GM18519 (cell line): ENCODE measurements at regions not wholly inside any gene's neighbourhood (a gene's known extent, or its start where the extent isn't known, plus 50 kb on each side); places are given as distances from the start of the nearest gene placed in this dataset.

ENCODE experiments used
- ATAC-seq: cut with Tn5 transposase; IDR thresholded peaks from one replicate; pipeline ENCODE4 v1.9.1; 2021; ENCODE audit warnings: mild to moderate bottlenecking, moderate library complexity; ENCODE audit not compliant: unreplicated experiment, low FRiP score

DNA sequence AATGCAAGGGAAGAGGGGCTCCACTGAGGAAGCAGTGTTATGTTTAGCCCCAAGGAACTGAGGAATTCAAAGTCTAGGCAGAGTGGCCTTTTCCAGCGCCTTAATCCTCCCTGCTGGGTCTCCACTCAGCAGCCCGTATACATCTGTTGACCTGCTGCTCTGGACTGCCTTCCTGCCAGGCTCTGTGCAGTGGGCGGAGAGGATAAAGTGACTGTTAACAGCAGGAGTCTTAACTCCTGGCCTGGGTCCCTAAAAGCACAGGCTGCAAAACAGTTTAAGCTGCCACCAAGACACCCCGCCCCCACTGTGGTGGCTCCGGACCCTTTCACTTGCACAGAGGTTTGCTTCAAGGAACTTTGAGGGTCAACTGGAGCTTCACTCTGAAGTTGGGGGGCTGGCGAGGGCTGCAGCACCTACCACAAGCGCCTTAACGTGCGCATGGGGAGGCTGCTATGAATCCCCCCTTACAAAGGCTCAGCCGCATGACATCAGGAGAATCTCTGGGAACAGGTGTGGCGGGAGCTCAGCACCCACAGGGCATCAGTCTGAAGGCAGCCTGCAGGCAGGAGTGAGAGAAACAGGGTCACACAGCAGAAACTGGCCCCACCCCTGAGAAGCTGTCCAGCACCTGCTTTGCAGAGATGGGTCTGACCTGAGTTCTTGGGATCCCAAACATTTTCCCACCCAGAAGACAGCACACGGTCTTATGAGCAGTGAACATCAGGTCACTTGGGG lies 358.2 kb upstream of the GATB start:
- ATAC-seq: no peak

DNA sequence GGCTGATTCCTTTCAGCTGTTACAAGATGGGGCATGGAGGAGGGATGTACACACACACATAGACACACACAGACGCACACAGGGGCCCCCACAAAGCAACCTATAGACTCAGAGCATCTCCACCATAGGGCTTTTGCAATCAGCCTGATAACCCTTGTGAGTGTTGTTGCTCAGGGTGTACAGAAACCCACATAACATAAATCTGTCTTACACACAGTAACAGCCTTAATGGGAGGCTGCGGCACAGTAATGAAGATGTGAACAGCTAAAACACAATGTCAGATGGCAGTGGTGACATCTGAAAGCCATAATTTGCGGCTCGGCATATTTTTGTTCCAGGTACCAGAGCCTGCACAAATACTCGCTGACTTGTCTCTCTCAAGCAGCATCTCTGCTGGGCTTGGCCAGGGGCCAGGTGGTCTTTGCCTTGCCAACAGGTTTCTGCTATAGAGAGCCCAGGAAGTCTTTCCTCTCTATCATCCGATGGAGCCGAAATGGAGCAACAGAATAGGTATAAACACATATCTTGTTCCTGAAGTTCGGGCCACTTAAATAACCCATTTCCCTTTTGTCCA lies 357.2 kb upstream of the GATB start:
- no peak for ATAC-seq

DNA sequence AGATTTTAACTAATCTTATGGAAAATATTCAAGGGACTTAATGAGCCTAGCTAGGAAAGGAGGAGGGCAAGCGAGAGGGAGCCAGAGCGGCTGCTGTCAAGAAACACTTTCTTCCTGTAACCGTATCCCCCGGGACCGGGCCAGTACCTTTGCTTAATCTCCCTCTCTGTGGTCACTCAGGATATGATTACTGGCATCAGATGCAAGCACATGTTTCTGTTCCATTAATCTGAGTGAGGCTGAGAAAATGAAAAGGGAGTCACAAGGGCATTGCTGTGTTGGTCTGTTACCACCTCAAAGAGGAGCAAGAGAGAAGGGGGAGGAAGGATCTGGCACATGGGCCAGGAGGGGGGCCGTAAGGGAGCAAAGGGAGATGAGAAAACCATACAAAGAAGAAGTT lies 356.7 kb upstream of the GATB start:
- ATAC-seq: no peak

DNA sequence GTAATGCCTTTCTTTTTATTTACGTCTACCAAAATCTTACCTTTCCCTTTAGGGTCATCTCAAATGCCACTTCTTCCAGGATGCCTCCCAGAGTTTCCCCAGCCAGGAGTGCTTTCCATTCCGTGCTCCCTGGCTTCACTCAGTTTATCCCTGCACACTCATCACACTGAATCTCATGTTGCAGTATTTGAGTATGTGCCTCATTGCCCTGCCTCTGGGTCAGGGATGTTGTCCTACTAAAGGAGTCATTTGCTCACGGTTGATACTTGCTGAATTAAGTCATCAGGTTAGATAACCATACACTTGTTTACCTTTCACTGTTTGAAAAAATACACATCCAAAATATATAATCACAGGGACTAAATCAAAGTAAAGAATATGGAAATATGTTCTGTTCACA lies 356.2 kb upstream of the GATB start:
- no peak for ATAC-seq

DNA sequence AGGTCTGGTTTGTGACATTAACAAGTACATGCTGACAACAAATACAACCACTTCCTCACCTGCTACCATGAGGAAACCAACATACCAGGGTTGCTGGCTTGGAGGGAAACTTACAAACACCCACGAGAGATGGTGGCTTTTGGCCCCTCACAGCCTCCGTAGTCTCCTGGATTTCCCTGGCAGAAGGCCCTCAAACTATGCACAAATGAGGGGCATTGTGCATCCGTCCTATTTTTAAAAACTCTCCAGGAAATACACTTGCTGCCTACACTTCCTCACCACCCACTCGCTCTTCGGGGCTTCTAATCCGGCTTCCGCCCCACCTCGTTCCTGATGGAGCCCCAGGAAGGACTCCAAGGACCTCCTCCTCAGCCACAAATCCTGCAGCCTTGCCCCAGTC lies 355.0 kb upstream of the GATB start:
- ATAC-seq: no peak

DNA sequence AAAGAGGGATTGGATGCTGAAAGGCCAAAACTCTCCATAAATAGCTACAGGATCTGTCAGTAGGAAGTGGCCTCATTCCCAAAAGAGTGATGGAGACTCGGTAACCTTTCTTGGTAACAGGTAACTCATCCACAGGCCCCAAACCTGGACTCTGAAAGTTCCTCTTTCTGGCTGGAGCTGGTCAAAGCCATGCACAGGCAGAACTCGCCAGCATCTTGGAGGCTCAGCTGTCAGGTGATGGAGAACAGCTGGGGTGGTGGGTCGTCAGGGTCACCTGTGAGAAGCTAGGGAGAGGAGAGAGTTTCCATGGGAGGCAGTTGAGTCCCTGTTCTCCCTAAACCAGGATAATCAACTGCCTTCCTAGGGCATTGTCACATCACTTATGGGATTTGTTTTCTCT lies 354.3 kb upstream of the GATB start:
- no peak for ATAC-seq

DNA sequence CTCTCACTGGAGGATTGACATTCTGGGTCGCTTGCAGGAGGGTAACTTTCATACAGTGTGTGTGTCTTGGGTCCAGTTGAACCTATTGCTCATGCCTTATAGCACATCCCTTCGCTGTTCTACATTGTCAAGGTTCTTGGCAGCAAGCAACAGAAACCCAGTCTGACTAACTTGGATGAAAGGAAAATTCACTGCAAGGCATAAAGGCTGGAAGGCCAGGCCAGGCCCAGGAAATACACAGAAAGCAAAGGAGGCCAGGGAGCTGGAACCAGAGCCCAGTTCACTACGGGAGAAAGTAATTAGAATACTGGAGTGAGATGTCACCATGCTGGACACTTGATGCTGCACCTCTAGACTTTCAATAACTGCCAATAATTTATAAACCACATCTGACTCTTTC lies 353.8 kb upstream of the GATB start:
- no peak for ATAC-seq

DNA sequence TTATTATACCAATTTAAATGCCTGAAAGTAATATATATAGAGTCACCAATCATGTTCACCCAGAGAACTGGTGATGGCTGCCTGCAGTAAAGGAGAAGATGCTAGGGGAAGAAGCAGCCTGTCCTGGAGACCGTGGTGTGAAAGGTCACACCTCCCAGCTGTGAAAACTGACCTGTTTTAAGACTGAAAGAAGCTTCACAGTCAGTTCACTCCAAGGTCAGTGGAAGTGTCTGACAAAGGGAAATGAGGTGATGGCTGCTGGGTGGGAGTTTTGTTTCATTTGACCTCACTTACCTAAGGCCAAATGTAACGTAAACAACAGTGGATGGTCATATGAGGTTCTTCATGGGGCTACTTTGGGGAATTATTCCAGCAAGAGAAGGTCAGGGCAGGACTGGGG lies 352.1 kb upstream of the GATB start:
- ATAC-seq: no peak

DNA sequence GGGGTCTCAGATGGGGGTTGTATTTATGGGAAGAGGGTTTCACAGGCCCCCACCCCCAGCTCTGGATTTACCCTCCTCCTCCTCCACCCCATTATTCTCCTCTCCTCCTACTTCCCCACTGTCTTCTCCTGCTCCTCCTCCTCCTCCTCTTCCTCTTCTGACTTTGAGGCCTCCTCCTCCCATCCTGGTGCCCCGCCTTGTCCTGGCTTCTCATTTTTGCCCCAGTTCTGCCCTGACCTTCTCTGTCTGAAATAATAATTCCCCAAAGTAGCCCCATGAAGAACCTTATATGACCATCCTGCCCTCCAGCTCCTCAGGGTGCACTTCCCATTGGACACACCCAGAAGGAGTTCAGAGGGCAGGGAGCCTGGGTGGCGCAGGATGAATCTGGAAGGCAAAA lies 351.4 kb upstream of the GATB start:
- ATAC-seq: no peak

DNA sequence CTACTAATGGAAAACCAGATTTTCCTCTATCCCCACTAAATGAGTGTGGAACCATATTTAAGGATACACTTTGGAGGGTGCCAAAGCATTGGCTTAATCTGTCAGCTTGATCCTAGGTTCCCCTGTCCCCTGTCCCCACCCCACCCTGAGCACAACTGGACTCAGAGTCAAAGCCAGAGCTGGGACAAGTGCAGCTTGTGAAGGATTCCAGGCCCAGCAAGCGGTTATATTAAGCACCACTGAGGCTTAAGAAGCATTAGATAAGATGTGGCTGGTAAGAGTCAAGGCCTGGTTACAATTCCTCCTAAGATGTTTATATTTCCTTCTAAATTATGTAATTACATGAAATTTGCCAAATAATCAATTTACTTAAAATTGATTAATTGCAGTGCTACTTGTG lies 350.0 kb upstream of the GATB start:
- ATAC-seq: no peak

DNA sequence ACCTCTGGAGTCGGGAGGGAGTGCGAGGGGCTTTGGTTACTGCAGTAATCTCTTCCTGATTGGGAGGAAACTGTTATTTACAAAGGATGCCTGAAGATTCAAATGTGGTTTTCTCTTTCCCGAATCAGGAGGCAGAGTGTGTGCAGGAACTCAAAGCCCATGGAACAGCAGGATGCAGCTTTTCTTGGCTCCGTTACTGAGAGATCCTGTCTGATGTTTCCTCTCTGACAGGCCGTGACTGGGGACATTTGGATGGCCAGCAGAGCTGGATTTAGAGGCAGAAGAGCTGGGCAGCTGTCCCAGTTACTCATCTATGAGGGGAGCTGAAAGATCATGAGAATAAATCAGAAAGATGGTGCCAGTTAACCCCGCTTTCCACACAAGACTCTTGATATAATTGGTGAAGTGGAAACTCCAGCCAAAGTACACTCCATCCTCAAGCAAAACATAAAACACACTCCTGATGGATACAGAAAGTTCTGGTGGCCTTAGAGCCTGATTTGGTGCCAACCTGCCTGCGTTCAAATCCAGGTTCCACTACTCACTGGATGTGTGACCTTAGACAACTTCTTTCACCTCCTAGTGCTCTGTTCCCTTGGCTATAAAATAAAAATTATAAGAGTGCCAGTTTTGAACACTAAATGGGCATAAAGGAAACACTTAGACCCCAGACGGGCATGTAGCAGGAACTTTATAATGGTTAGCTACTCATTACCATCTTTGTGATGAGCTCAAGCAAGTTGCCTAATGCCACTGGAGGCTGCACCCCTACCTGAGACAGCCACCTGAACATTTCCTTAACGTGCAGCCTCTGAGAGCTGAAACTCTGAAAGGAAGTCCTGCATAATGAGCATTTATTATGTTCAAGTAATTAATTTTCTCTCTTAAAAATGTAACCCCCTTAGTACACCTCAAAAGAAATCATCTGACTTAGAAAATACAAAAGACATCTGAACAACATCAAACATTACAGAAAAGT lies 349.0 kb upstream of the GATB start:
- no peak for ATAC-seq

DNA sequence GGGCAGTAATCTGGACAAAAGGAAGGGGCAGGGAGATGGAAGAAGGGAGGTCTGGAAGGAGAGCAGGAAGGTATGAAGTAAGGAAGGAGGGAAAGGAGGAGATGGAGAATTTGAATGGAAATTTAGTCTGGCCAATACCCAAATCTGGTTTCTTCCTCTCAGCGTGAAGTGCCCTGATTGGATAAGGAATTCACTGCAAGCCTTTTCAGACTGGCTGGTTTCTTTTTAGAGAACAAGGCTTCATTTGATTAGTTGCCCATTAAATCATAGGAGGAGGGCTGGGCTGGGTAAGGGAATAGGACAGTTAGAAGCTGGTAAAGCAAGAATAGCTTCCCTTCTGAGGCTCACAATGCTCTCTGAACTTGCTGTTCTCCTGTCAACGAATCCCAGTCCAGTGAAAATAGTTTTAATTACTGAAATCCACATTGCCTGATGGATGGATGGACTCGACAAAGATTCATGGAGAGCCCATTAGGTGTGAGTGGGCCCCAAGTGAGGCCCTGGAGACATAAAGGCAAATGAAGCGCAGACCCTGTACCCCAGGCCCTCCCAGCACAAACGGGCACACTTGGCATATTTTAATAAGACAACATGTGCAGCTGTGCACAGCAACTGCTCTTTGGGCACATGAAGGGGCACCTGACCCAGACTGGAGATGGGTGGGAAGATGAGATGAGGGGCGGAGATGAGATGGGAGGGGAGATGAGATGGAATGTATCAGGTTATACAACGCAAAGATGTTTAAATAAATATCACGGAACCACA lies 347.1 kb upstream of the GATB start:
- no peak for ATAC-seq

DNA sequence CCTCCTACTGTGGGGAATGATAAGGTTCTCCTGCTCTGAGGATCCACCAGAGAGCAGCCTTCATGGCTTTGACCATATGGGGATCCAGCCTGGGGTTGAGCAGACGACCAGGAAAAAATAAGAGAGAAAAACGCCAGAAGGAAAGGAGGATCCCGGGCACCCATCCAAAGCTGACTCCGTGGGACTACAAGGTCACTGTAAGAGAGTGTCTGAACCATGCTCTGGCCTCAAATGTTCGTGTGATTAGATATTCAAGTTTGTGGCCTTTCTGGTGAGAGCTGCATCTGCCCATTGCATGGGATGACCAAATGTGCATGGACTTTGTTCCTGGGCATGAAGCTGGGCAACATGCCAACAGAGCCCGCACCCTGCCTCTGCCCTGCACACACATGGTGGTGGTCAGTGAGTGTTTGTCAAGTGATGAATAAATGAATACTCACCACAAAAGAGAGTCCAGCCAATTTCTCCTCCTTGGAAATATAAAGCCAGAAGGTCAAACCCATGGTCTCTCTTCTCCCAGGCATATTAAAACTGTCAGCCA lies 346.0 kb upstream of the GATB start:
- no peak for ATAC-seq

DNA sequence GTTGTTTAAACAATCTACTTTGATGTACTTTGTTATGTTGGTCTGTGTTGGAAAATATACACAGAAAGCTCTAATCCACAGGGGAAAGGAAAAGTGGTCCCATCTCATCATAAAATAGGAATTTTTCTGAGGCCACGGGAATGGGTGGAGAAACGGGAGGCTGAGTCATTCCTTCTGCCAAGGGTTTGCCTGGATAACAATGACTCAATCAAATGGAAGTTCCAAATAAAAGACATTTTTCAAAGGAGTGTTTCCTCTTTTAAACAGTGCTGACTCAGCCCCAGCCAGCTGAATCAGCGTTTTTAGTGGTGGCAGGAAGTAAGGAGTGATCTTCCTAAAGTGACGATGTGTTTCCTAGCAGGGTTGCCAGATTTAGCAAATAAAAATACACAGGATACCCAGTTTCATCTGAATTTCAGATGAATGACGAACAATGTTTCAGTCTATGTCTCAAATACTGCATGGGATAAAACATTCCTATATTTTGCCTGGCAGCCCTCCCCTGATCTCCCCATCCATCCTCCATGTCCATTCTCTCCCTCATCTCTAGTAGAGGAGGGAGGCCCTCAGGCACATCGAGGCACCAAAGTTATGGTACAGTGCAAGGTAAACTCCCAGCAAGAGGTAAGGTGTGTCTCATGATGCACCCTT lies 345.4 kb upstream of the GATB start:
- ATAC-seq: no peak

DNA sequence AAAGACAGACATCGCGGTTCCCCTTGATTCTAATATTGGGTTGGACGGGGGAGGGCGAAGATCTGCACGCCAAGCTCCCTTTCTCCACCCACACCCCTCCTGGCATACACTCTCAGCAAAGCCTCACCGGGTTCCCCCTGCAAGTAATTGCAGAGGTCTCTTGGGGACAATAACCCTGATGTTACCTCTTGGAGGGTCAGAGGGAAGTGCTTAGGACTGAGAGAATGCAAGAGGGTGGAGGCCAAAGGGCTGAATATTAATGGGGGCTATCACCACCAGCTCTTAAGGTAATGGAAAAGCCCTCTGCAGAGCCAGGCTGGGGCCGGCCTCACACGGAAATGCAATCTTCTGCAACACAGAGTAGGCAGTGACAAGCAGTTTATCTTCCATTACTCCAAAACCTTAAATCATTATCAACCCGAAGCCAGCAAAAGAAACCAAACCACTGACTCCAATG lies 344.1 kb upstream of the GATB start:
- no peak for ATAC-seq

DNA sequence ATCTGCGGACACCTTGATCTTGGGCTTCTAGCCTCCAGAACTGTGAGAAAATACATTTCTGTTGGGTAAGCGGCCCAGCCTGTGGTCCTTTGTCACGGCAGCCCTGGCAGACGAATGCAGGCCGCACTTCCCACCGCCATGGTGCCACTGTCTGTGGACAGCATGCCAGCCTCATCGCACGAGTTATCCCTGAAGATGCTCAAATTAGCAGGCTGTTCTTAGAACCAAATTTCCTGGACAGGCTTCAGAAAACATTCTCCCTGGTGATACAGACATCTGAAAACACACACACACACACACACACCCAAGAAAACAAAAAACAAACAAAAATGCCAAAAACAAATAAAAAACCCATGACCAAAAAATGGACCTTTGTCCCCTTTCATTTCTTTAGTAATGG lies 343.5 kb upstream of the GATB start:
- no peak for ATAC-seq

DNA sequence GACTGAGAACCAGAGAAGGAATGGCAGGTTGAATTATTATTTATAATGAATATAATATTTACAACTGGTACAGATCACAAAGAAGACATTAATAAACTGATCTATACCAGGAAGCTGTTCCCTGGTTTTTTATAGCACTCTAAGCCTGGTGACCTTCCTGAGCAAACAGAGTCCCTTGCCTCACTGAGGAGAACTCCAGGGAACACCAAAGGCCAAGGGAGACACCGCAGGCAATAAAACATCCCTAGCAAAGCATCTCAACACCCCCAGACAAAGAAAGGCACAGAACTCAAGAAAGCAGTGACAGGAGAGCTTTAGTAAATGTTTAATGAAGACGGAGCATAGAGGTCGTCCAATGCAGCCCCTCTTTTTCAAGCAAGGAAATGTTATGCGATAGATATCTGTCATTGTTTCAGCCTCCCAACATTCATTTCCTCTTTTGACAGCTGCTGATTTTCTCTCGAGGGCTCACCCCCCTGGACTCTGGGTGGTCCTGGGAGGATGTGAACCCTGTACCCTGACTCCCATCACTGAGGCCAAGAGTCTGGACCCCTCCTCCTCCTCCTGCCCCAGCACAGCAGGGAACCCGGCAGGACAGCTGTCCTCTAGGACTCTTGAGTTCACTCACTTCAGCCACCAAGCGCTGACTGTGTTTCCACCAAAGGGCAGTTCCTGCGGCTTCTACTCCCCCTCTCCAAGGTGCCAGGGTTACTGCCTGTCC lies 342.5 kb upstream of the GATB start:
- no peak for ATAC-seq

DNA sequence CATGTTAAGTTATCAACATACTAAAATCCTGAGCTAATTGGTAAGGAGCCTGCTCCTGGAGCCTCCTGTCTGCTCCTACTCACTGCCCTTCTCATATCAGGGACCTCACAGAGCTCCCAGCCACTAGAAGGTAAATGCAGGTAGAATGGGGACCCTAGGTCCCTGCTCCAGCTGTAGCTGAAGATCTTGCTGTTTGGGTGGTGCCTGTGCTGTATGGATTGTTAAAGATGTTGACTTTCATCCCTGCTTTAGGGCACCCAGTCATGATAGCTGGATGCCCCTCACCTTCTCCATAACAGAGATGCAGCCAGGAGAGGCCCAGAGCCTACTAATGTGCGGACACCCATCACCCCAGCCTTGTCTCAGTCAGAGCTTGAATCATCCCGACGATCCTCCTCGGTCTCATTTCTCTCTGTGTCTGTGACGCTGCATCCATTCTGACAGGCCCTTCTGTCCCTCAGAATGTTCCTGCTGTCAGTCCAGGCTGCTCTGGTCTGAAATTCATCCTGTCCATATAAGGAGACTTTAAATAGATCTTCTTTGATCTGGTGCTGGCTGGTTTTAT lies 341.7 kb upstream of the GATB start:
- no peak for ATAC-seq
